Tongue (tissue), 1 donor: ENCODE measurements at regions not wholly inside any gene's neighbourhood (a gene's known extent, or its start where the extent isn't known, plus 50 kb on each side); places are given as distances from the start of the nearest gene placed in this dataset.
A peak's percentile ranks its signal among the peaks of the same experiment; 100 is the strongest.
"Not testable (repeated sequence)": the region's sequence is repeated elsewhere in the genome, so short reads cannot be mapped to it uniquely, and the experiment has no call there.

Source experiments
- DNase-seq: peaks from one replicate; pipeline ENCODE4 v3.0.0-alpha.2; 2015

- no peak for DNase-seq
These were observed 202.7 kb downstream of the POM121L12 start for GRCh38 chr7:53238021-53238605.

GRCh38 chr7:53239151-53239550 lies 203.7 kb downstream of the POM121L12 start:
- DNase-seq: not testable (repeated sequence)

DNA sequence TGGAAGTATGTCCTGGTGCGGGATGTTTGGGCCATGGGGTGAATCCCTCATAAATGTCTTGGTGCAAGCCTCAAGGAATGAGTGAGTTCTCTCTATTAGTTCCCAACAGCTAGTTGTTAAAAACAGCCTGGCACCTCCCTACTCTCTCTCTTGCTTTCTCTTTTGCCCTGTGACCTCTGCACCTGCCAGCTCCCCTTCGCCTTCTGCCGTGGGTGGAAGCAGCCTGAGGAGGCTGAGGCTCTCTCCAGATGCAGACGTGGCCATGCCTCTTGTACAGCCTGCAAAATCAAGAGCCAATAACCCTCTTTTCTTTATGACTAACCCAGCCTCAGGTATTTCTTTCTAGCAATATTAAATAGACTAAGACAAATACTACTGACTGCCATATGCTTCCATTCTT lies 210.3 kb downstream of the POM121L12 start:
- no peak for DNase-seq

DNA sequence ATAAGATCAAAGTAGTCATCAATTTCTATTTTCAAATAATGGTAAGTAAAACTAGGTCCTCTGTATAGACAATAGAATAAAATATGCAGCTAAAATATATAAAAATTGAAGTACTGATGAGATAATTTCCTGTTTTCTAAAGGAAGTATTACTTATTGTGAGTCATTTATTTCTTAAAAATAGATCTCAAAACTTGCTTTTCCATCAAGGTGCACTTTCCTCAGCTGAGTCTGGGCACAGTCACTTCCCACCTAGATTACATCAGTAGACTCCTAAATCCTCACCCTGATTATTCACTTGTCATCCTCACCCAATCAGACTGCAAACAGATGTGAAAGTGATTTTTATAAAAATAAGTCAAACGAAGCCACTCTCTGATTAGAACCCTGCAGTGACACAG lies 211.5 kb downstream of the POM121L12 start:
- DNase-seq: no peak

- DNase-seq: no peak
These were observed 217.1 kb downstream of the POM121L12 start for GRCh38 chr7:53252539-53252938.

DNA sequence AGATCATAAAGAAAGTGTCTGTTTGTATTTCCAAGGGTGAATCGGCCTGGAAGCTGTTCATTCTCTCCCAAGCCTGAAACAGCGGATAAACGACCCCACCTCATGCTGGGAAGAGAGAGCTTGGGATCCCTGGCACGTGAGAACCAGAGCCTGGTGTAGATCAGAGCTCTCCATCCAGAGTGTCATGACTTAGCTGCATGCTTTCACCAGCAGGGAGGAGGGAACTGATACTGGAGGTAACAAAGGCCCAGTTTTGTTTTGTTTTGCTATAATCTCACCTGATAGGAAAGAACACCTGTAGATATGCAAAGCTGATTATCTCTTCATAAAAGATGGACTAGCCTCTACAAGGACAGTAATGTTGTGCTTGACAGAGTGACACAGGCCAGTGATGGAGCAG lies 236.6 kb downstream of the POM121L12 start:
- no peak for DNase-seq

GRCh38 chr7:53281312-53281711 lies 245.9 kb downstream of the POM121L12 start:
- no peak for DNase-seq

- DNase-seq: no peak
These were observed 256.9 kb downstream of the POM121L12 start for GRCh38 chr7:53292341-53292740.

DNA sequence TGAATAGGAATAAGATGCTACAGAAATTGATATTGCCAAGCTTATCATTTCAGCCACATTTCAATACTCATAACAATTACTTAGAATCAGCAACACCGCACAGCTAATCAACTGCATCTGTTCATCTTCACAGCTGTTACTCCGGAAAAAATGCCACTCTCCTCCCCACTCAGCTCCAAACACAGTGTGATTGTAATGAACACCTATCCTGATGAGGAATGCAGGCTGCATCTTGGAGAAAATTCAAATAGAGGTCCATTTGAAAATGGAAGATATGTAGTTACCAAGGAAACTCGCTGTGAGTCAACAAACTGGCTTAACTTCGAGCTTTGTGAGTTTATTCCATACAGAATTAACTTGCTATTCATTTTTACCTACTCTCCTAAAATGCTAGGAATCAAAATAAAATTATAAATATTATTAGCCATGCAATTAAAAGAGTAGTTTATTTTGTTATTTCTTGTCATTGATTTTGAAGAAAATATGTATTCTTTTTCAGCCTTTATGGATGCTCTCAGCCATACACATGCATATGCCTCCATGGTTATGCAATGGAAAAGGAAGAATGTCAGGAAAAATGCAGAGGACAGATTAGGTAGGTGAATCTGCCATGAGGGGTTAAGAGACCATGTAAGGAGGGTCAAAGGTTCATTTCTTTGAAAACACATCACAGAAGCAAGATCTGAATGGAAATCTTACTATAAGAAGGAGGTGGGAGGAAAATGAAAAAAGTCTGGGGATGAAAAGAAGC lies 267.2 kb downstream of the POM121L12 start:
- DNase-seq: peak; percentile 52

DNA sequence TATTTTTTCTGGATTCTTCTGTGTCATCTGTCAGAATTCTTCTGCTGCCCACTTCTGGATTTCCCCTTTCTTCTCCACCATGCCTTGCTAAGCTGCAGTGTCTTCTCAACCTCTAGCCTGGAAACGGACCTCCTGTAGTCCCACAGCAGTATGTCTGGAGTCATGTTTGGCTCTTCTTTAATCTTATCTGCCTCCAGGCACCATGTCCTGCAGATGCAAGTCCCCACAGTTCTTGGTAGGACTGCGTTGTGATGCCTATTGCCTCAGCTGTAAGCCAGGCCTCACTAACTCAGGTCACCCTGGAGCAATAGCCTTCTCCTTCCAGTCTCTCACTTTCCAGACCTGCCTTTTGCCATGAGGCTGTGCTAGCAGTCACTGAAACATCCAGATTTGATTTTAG lies 268.3 kb downstream of the POM121L12 start:
- no peak for DNase-seq

GRCh38 chr7:53306846-53307245 lies 271.4 kb downstream of the POM121L12 start:
- no peak for DNase-seq

GRCh38 chr7:53311205-53311604 lies 275.8 kb downstream of the POM121L12 start:
- no peak for DNase-seq

DNA sequence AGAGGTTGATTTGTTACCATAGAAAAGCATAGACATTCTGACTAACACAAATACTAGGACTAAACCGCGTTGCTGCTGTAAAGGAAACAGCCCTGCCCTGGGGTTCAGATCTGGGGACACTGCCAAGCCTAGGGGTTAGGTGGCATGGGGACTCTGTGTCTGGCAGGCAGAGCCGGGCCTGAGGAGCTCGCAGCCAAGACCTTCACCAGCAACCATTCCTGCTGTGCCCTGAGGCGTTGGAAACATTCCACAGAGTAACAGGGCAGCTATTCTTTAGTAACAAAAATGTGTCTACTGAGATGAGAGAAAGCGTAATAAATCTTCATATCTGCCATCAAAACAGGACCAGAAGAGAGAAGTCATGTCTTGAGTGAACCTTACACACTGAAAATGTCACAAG lies 280.5 kb downstream of the POM121L12 start:
- DNase-seq: peak; percentile 60

DNA sequence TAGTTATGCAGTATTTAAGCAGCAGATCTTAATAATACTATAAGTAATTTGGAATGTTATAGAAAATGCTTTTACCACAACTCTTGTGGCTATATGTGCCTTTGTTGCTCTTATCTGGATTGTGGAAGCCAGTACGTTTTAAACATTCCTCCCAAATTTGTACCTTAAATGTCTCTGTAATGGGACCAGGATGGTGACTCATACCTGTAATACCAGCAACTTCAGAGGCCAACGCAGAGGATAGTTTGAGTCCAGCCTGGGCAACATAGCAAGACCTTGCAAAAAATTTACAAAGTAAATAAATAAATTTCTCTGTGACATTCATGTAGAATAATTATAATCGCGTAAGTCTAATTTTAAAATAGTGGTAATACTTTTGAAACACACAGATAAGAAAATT lies 283.1 kb downstream of the POM121L12 start:
- no peak for DNase-seq

- no peak for DNase-seq
These were observed 289.6 kb downstream of the POM121L12 start for GRCh38 chr7:53325061-53325460.

- no peak for DNase-seq
These were observed 291.2 kb downstream of the POM121L12 start for GRCh38 chr7:53326634-53327033.

DNA sequence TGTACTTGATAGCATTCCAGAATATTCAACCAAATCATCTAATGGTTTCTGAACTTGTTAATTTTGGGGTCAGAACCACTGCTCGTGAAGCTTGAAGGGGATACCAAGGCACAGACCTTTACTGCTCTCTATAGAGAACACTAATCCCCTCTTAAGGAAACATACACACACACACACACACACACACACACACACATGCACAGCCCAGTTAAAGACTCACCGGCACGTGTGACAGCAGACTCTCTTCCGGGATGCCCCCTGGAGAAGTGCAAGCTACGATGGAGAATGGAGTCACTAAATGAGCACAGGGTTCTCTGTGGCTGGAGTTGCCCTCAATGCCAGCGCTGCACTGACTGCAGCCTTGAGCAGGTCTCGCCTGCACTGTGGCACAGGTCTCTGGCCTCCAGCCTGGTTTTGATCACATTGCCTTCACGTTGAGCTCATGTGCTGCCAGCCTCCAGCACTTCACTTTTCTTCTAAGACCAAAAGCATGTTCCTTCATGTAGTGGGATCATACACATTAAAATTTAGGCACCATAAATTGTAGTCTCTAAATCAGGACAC lies 300.8 kb downstream of the POM121L12 start:
- no peak for DNase-seq

DNA sequence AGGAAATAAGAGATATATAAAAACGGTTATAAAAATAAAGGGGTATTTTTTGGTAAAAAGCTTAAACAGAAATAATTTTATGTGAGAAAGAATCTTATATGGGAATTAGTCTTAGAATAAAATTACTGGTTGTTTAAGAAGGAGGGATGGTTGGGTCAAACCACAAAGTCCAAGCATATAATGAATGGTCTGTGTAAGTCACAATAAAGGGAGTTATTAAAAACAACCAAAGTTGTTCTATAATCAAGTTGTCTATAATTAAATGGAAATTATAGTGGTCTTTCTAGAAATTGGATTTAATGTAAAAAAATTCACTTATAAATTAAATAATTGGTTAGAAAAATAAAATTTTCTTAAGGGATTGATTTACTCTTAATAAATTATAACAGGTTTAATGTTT lies 304.8 kb downstream of the POM121L12 start:
- DNase-seq: no peak

DNA sequence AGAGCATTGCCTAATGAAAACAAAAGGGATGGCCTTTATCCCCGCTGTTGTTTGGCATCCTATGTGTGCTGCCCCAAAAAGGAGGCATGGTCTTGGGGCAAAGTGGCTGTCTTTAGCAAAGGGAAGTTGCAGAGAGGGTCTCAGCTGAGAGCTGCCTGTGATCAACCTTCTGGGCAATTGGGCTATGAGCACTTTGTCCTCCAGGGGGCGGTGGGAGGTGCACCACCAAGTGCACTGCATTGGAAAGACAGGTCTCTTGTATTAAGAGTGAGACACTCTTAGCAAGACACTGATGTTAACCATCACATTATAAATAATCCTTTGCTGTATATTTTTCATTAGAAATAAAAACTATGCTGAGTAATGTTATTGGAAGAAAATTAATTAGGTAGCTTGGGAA lies 314.8 kb downstream of the POM121L12 start:
- peak; percentile 5 for DNase-seq

GRCh38 chr7:53351681-53352080 lies 316.2 kb downstream of the POM121L12 start:
- DNase-seq: no peak

GRCh38 chr7:53358269-53358668 lies 322.8 kb downstream of the POM121L12 start:
- no peak for DNase-seq

DNA sequence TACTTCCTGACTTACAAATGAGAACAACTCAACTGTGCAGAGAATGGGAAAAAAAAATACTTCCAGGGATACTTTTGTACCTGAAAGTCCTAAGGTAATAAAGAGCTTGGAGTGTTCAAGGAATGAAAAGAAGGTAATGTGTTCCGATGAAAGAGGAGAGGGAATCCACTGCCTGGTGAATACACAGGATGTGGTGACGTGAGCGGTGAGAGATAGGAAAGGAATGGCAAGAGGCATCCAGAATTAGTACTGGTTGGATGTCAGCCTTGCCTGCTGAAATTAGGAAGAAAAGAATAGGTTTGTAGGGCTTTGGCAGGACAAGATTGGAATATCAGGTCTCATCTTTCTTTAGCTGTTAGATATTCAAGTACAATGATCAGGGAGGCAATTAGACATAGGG lies 347.7 kb downstream of the POM121L12 start:
- DNase-seq: no peak

GRCh38 chr7:53385239-53385638 lies 349.8 kb downstream of the POM121L12 start:
- DNase-seq: not testable (repeated sequence)

DNA sequence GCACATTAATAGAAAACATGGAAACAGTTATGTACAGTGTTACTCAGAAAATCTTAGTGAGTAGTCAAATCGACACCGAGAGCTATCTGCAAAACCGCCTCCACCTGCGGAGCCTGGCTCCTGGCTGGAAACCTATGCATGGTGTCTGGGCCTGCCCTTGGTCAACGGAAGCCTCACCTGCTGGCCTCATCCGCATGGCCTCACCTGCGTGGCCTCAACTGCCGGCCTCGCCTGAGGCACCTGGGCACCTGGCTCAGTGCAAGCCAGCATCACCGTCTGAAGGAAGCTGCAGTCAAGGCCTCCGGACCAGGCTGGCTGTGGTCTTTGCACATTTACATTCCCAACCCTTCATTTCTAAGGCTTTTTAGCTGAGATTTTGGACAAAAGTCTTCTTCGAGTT lies 352.1 kb downstream of the POM121L12 start:
- no peak for DNase-seq
